ENCODE measurements at regions not wholly inside any gene's neighbourhood (a gene's known extent, or its start where the extent isn't known, plus 50 kb on each side); places are given as distances from the start of the nearest gene placed in this dataset.

GRCh38 chr2:4903656-4904348 lies 788.4 kb upstream of the SOX11 start:
- H3K4me3 Mint-ChIP-seq = no peak overlapping the region
- Histone ChIP-seq H3K4me1 (peaks cover 30% of the 10 kb centered on the region), H3K4me2 (no peak overlapping the region), H3K27ac (no peak overlapping the region), H3K27me3 (no peaks in the 10 kb centered on the region), H3K79me2 (ENCODE audit: low read depth) (no peaks in the 10 kb centered on the region), H3K9me3 (ENCODE audit: low read depth) (no peaks in the 10 kb centered on the region), H2AFZ (replicated peaks) (no peak overlapping the region), H3K36me3 (no peaks in the 10 kb centered on the region), H4K20me1 (ENCODE audit: low read depth) (no peaks in the 10 kb centered on the region), H3F3A (ENCODE audit: low read depth) (peaks cover 22% of the 10 kb centered on the region), H3K9ac (no peak overlapping the region), H3K4me3 (no peak overlapping the region)
- no peak overlapping the region for H3K27ac Mint-ChIP-seq
- no peaks in the 10 kb centered on the region for H3K9me3 Mint-ChIP-seq
- no peaks in the 10 kb centered on the region for H3K36me3 Mint-ChIP-seq
- TF ChIP-seq EZH2phosphoT487 (IDR thresholded peaks at IDR 0.05) = no peak
- no peak for TF ChIP-seq EZH2 (IDR thresholded peaks at IDR 0.05)
- TF ChIP-seq CTCF (IDR thresholded peaks at IDR 0.05) = no peak
- DNase-seq (ENCODE audit: low spot score) = no peak
- peaks cover 3% of the 10 kb centered on the region for H3K27me3 Mint-ChIP-seq (ENCODE audit: insufficient read depth, low read depth)
- H3K4me1 Mint-ChIP-seq = peaks cover 3% of the 10 kb centered on the region

- no peaks in the 10 kb centered on the region for H3K4me1 ChIP-seq
- H3K36me3 Mint-ChIP-seq = no peaks in the 10 kb centered on the region
- no peaks in the 10 kb centered on the region for H3K27me3 ChIP-seq
- no peaks in the 10 kb centered on the region for H3K9me3 ChIP-seq (ENCODE audit: low read depth)
- no peaks in the 10 kb centered on the region for H3F3A ChIP-seq (ENCODE audit: low read depth)
- H3K36me3 ChIP-seq = no peaks in the 10 kb centered on the region
- H3K27ac Mint-ChIP-seq = no peak overlapping the region
- H3K27ac ChIP-seq = no peak overlapping the region
- no peaks in the 10 kb centered on the region for H4K20me1 ChIP-seq (ENCODE audit: low read depth)
- H3K4me1 Mint-ChIP-seq = no peaks in the 10 kb centered on the region
- no peak overlapping the region for H3K4me3 ChIP-seq
- DNase-seq (ENCODE audit: low spot score) = no peak
- no peak overlapping the region for H3K4me2 ChIP-seq
- TF ChIP-seq CTCF (IDR thresholded peaks at IDR 0.05) (no peak), EZH2 (IDR thresholded peaks at IDR 0.05) (no peak), EZH2phosphoT487 (IDR thresholded peaks at IDR 0.05) (no peak)
- H3K79me2 ChIP-seq (ENCODE audit: low read depth) = no peaks in the 10 kb centered on the region
- H2AFZ ChIP-seq (replicated peaks) = no peak overlapping the region
- no peaks in the 10 kb centered on the region for H3K27me3 Mint-ChIP-seq (ENCODE audit: insufficient read depth, low read depth)
- H3K9me3 Mint-ChIP-seq = peaks cover 3% of the 10 kb centered on the region
- H3K4me3 Mint-ChIP-seq = no peak overlapping the region
- H3K9ac ChIP-seq = no peak overlapping the region
Measured at GRCh38 chr2:4908461-4908860, 783.7 kb upstream of the SOX11 start.

GRCh38 chr2:4909346-4910009 lies 782.7 kb upstream of the SOX11 start:
- Histone ChIP-seq H3K27me3 (no peaks in the 10 kb centered on the region), H3K79me2 (ENCODE audit: low read depth) (no peaks in the 10 kb centered on the region), H3K4me3 (no peak overlapping the region), H3K36me3 (no peaks in the 10 kb centered on the region), H3K9ac (no peak overlapping the region), H3K4me2 (no peak overlapping the region), H4K20me1 (ENCODE audit: low read depth) (no peaks in the 10 kb centered on the region), H3K27ac (no peak overlapping the region), H3F3A (ENCODE audit: low read depth) (no peaks in the 10 kb centered on the region), H3K4me1 (no peaks in the 10 kb centered on the region), H2AFZ (replicated peaks) (no peak overlapping the region), H3K9me3 (ENCODE audit: low read depth) (no peaks in the 10 kb centered on the region)
- H3K4me3 Mint-ChIP-seq = no peak overlapping the region
- no peak overlapping the region for H3K27ac Mint-ChIP-seq
- no peaks in the 10 kb centered on the region for H3K4me1 Mint-ChIP-seq
- H3K27me3 Mint-ChIP-seq (ENCODE audit: insufficient read depth, low read depth) = no peaks in the 10 kb centered on the region
- no peak for DNase-seq (ENCODE audit: low spot score)
- H3K9me3 Mint-ChIP-seq = peaks cover 3% of the 10 kb centered on the region
- TF ChIP-seq EZH2 (IDR thresholded peaks at IDR 0.05) (no peak), EZH2phosphoT487 (IDR thresholded peaks at IDR 0.05) (no peak), CTCF (IDR thresholded peaks at IDR 0.05) (no peak)
- H3K36me3 Mint-ChIP-seq = no peaks in the 10 kb centered on the region

Measured in neural progenitor cell (in vitro differentiated cells).